ENCODE measurements at regions not wholly inside any gene's neighbourhood (a gene's known extent, or its start where the extent isn't known, plus 50 kb on each side); places are given as distances from the start of the nearest gene placed in this dataset.

DNA sequence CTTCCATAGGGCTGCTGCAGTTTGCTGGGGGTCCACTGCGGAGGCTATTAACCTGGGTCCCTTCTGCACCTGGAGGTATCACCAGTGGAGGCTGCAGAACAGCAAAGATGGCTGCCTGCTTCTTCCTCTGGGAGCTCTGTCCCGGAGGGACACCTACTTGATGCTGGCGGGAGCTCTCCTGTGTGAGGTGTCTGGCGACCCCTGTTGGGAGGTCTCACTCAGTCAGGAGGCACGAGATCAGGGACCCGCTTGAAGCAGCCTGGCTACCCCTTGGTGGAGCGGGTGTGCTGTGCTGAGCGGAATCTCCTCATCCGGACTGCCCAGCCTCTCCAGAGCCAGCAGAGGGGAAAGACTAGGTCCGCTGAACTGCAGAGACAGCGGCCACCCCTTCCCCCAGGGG is 56.0 kb upstream of the CTXND1 start:
- H3K27me3 ChIP-seq (ENCODE audit: insufficient read depth, low read length, poor library complexity) = peaks cover 3% of the 10 kb centered on the region
- H3K4me2 ChIP-seq (ENCODE audit: insufficient read depth, low read length) = no peak overlapping the region
- no peak for TF ChIP-seq EZH2 (IDR thresholded peaks at IDR 0.05; ENCODE audit: borderline replicate concordance, low read depth, low read length, severe bottlenecking)
- TF ChIP-seq, protein P1, sequence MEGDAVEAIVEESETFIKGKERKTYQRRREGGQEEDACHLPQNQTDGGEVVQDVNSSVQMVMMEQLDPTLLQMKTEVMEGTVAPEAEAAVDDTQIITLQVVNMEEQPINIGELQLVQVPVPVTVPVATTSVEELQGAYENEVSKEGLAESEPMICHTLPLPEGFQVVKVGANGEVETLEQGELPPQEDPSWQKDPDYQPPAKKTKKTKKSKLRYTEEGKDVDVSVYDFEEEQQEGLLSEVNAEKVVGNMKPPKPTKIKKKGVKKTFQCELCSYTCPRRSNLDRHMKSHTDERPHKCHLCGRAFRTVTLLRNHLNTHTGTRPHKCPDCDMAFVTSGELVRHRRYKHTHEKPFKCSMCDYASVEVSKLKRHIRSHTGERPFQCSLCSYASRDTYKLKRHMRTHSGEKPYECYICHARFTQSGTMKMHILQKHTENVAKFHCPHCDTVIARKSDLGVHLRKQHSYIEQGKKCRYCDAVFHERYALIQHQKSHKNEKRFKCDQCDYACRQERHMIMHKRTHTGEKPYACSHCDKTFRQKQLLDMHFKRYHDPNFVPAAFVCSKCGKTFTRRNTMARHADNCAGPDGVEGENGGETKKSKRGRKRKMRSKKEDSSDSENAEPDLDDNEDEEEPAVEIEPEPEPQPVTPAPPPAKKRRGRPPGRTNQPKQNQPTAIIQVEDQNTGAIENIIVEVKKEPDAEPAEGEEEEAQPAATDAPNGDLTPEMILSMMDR (IDR thresholded peaks at IDR 0.05; ENCODE audit: borderline replicate concordance, extremely low read depth, low read length, poor library complexity, severe bottlenecking) = no peak
- H3K4me3 ChIP-seq (ENCODE audit: low read depth in 1 of 2, low read length in 2 of 2) = no peak overlapping the region
- H3K79me2 ChIP-seq (ENCODE audit: insufficient read depth, low read length) = no peaks in the 10 kb centered on the region
- no peaks in the 10 kb centered on the region for H3K9me3 ChIP-seq (ENCODE audit: insufficient read depth, low read length, severe bottlenecking)
- H3K4me1 ChIP-seq (ENCODE audit: insufficient read depth, low read length) = no peaks in the 10 kb centered on the region
- H3K9ac ChIP-seq (ENCODE audit: low read depth, low read length) = no peak overlapping the region
- no peak overlapping the region for H3K27ac ChIP-seq (ENCODE audit: low read length)
- H3K36me3 ChIP-seq (ENCODE audit: insufficient read depth, low read length) = no peaks in the 10 kb centered on the region
- no peak for ATAC-seq (ENCODE audit: insufficient read depth, low read depth)
- no peak overlapping the region for H2AFZ ChIP-seq (ENCODE audit: low read depth, low read length)
- H4K20me1 ChIP-seq (ENCODE audit: insufficient read depth, low read length) = no peaks in the 10 kb centered on the region
- no peak for DNase-seq

DNA sequence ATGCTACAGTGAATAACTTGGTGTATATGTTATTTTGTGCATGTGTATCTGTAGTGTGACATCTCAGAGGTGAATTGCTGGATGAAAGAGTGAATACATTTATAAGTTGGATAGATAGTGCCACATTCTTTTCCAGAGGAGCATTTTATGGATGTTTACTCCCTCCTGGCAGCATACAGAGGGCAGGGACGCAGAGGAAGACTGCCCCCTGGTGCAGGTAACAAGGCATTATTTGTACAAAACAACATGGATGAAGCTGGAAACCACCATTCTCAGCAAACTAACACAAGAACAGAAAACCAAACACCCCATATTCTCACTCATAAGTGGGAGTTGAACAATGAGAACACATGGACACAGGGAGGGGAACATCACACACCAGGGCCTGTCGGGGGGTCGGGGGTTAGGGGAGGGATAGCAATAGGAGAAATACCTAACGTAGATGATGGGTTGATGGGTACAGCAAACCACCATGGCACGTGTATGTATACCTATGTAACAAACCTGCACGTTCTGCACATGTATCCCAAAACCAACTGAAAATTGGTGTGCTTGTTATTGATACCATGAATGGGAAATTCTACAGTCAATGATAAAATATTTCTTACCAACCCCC is 57.9 kb upstream of the CTXND1 start:
- Histone ChIP-seq H3K79me2 (ENCODE audit: insufficient read depth, low read length) (no peaks in the 10 kb centered on the region), H2AFZ (ENCODE audit: low read depth, low read length) (no peak overlapping the region), H3K9me3 (ENCODE audit: insufficient read depth, low read length, severe bottlenecking) (no peaks in the 10 kb centered on the region), H3K36me3 (ENCODE audit: insufficient read depth, low read length) (no peaks in the 10 kb centered on the region), H3K4me1 (ENCODE audit: insufficient read depth, low read length) (no peaks in the 10 kb centered on the region), H4K20me1 (ENCODE audit: insufficient read depth, low read length) (no peaks in the 10 kb centered on the region), H3K27me3 (ENCODE audit: insufficient read depth, low read length, poor library complexity) (peaks cover 4% of the 10 kb centered on the region), H3K27ac (ENCODE audit: low read length) (no peak overlapping the region), H3K9ac (ENCODE audit: low read depth, low read length) (no peak overlapping the region), H3K4me3 (ENCODE audit: low read depth in 1 of 2, low read length in 2 of 2) (no peak overlapping the region), H3K4me2 (ENCODE audit: insufficient read depth, low read length) (no peak overlapping the region)
- no peak for ATAC-seq (ENCODE audit: insufficient read depth, low read depth)
- TF ChIP-seq, protein P1 (IDR thresholded peaks at IDR 0.05; ENCODE audit: borderline replicate concordance, extremely low read depth, low read length, poor library complexity, severe bottlenecking) = peak; percentile 36
- no peak for TF ChIP-seq EZH2 (IDR thresholded peaks at IDR 0.05; ENCODE audit: borderline replicate concordance, low read depth, low read length, severe bottlenecking)
- DNase-seq = no peak

DNA sequence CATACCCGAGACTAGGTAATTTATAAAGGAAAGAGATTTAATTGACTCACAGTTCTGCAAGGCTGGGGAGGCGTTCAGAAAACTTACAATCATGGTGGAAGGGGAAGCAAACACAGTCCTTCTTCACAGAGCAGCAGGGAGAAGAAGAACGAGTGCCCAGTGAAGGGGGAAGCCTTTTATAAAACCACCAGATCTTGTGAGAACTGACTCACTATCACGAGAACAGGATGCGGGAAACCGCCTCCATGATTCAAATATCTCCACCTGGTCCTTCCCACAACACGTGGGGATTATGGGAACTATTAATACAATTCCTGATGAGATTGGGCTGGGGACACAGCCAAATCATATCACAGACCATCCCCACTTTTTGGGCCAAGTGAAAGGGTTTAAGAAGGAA is 58.8 kb upstream of the CTXND1 start:
- ATAC-seq (ENCODE audit: insufficient read depth, low read depth) = no peak
- Histone ChIP-seq H2AFZ (ENCODE audit: low read depth, low read length) (no peak overlapping the region), H3K4me2 (ENCODE audit: insufficient read depth, low read length) (no peak overlapping the region), H3K9me3 (ENCODE audit: insufficient read depth, low read length, severe bottlenecking) (no peaks in the 10 kb centered on the region), H3K27ac (ENCODE audit: low read length) (no peak overlapping the region), H3K4me3 (ENCODE audit: low read depth in 1 of 2, low read length in 2 of 2) (no peak overlapping the region), H3K4me1 (ENCODE audit: insufficient read depth, low read length) (no peaks in the 10 kb centered on the region), H4K20me1 (ENCODE audit: insufficient read depth, low read length) (no peaks in the 10 kb centered on the region), H3K79me2 (ENCODE audit: insufficient read depth, low read length) (no peaks in the 10 kb centered on the region), H3K9ac (ENCODE audit: low read depth, low read length) (no peak overlapping the region), H3K27me3 (ENCODE audit: insufficient read depth, low read length, poor library complexity) (peaks cover 4% of the 10 kb centered on the region), H3K36me3 (ENCODE audit: insufficient read depth, low read length) (no peaks in the 10 kb centered on the region)
- no peak for DNase-seq
- no peak for TF ChIP-seq EZH2 (IDR thresholded peaks at IDR 0.05; ENCODE audit: borderline replicate concordance, low read depth, low read length, severe bottlenecking)
- TF ChIP-seq, protein P1 (IDR thresholded peaks at IDR 0.05; ENCODE audit: borderline replicate concordance, extremely low read depth, low read length, poor library complexity, severe bottlenecking) = no peak
